ENCODE measurements at regions not wholly inside any gene's neighbourhood (a gene's known extent, or its start where the extent isn't known, plus 50 kb on each side); places are given as distances from the start of the nearest gene placed in this dataset.

GRCh38 chr1:55699228-55699627 is 484.1 kb upstream of the USP24 start:
- TF ChIP-seq CTCF (conservative IDR thresholded peaks at IDR 0.05) (no peak), EZH2 (IDR thresholded peaks at IDR 0.05; ENCODE audit: low read depth) (no peak)
